Gastroesophageal sphincter (tissue), 4 donors: ENCODE measurements at regions not wholly inside any gene's neighbourhood (a gene's known extent, or its start where the extent isn't known, plus 50 kb on each side); places are given as distances from the start of the nearest gene placed in this dataset.

Experiments
- ATAC-seq: fragments of 150-250 bp; one replicate; pipeline ENCODE4 v1.9.1; 2016; ENCODE audit warnings: mild to moderate bottlenecking, moderate library complexity
- H3K27ac ChIP-seq, 4 donors: fragments of 200-600 bp; sonication (generic) in 3 of 4; 1 replicate in 3 of 4; 2 replicates in 1 of 4; pipeline ENCODE4 v1.5.1; 2016 to 2019
- H3K27me3 ChIP-seq: fragments of 200-600 bp; sonication (generic); one replicate; pipeline ENCODE4 v1.5.1; 2019
- H3K36me3 ChIP-seq, 2 donors: fragments of 200-600 bp; sonication (generic); one replicate each; pipeline ENCODE4 v1.5.1; 2019; ENCODE audit warnings: control low read depth in 1 of 2
- H3K4me1 ChIP-seq, 3 donors: fragments of 200-600 bp; sonication (generic); 1 replicate in 2 of 3; 2 replicates in 1 of 3; pipeline ENCODE4 v1.5.1; 2016 to 2019; ENCODE audit warnings: control low read depth in 2 of 3
- H3K4me3 ChIP-seq, 2 donors: fragments of 200-600 bp; sonication (generic); one replicate each; pipeline ENCODE4 v1.5.1; 2019; ENCODE audit warnings: mild to moderate bottlenecking in 1 of 2, moderate library complexity in 1 of 2
- H3K9me3 ChIP-seq, 3 donors: fragments of 200-600 bp; sonication (generic); one replicate each; pipeline ENCODE4 v1.5.1; 2017 to 2019; ENCODE audit warnings: control low read depth in 2 of 3
- CTCF ChIP-seq, 4 experiments: fragments of 200-600 bp in 2 of 4; fragments of 450-650 bp in 2 of 4; sonication (generic) in 1 of 4; IDR thresholded peaks; one replicate each; pipeline ENCODE4 v1.5.1; 2017 to 2019; ENCODE audit warnings: antibody characterized with exemption in 4 of 4, mild to moderate bottlenecking in 2 of 4, moderate library complexity in 2 of 4
- EP300 ChIP-seq: sonication (generic); formaldehyde crosslinking; IDR thresholded peaks from one replicate; pipeline ENCODE4 v1.6.1; 2017; ENCODE audit warnings: antibody characterized with exemption, mild to moderate bottlenecking
- POLR2A ChIP-seq, 2 donors: fragments of 450-650 bp; IDR thresholded peaks; one replicate each; pipeline ENCODE4 v1.6.1; 2017; ENCODE audit warnings: antibody characterized with exemption in 2 of 2, mild to moderate bottlenecking in 2 of 2, moderate library complexity in 1 of 2
- POLR2AphosphoS5 ChIP-seq: sonication (generic); formaldehyde crosslinking; IDR thresholded peaks from one replicate; pipeline ENCODE4 v1.6.1; 2017; ENCODE audit warnings: antibody characterized with exemption
- WGBS, 2 donors: methylation state at CpG; one replicate each; pipeline ENCODE4 v1.1.5; 2018; ENCODE audit warnings: low coverage in 1 of 2; 5-methylcytosine and 5-hydroxymethylcytosine counted together

GRCh38 chr20:6635034-6635736 is 132.3 kb upstream of the BMP2 start:
- no peak for TF ChIP-seq CTCF (IDR thresholded peaks at IDR 0.05)
- TF ChIP-seq POLR2AphosphoS5: no peak
- no peak for TF ChIP-seq POLR2A (IDR thresholded peaks at IDR 0.05)
- TF ChIP-seq EP300: no peak
- 71% methylated on average over 1 of the region's 1 CpG; no CpG with 5 or more reads in 1 of the 2 donors for WGBS, 2 donors

GRCh38 chr20:6632187-6632586 is 135.3 kb upstream of the BMP2 start:
- ATAC-seq: no peak
- Histone ChIP-seq H3K27me3 (no peaks in the 10 kb centered on the region), H3K4me1 (peaks cover 0 to 6% (median 0%) of the 10 kb centered on the region in 3 donors), H3K36me3 (no peaks in the 10 kb centered on the region), H3K4me3 (no peak overlapping the region), H3K9me3 (no peaks in the 10 kb centered on the region), H3K27ac (no peak overlapping the region)
- no peak for TF ChIP-seq EP300
- TF ChIP-seq POLR2A (IDR thresholded peaks at IDR 0.05): no peak
- no peak for TF ChIP-seq POLR2AphosphoS5
- no peak for TF ChIP-seq CTCF (IDR thresholded peaks at IDR 0.05)
- WGBS, 2 donors: 15 to 19% methylated on average over 4 of the region's 4 CpGs

More at GRCh38 chr20:6635034-6635736, 132.3 kb upstream of the BMP2 start:
- Histone ChIP-seq H3K27ac (no peak overlapping the region), H3K4me1 (peaks cover 0 to 6% (median 0%) of the 10 kb centered on the region in 3 donors), H3K36me3 (no peaks in the 10 kb centered on the region), H3K27me3 (no peaks in the 10 kb centered on the region), H3K9me3 (no peaks in the 10 kb centered on the region), H3K4me3 (no peak overlapping the region)
- ATAC-seq: no peak

GRCh38 chr20:6630514-6630913 is 137.0 kb upstream of the BMP2 start:
- no peak for ATAC-seq
- WGBS, 2 donors: 56 to 70% methylated on average over 2 of the region's 2 CpGs
- no peak overlapping the region for H3K4me3 ChIP-seq
- H3K27me3 ChIP-seq: no peaks in the 10 kb centered on the region
- TF ChIP-seq POLR2A (IDR thresholded peaks at IDR 0.05) (no peak), POLR2AphosphoS5 (no peak), CTCF (IDR thresholded peaks at IDR 0.05) (no peak), EP300 (no peak)
- H3K36me3 ChIP-seq: no peaks in the 10 kb centered on the region
- no peak overlapping the region for H3K27ac ChIP-seq
- H3K9me3 ChIP-seq: peaks cover 0 to 6% (median 0%) of the 10 kb centered on the region in 3 donors
- peaks cover 0 to under 1% (median 0%) of the 10 kb centered on the region in 3 donors for H3K4me1 ChIP-seq

- H3K27me3 ChIP-seq: no peaks in the 10 kb centered on the region
- WGBS, 2 donors: 100% methylated on average over 1 to 2 of the region's 2 CpGs
- no peak overlapping the region for H3K4me3 ChIP-seq
- no peak for ATAC-seq
- H3K27ac ChIP-seq: no peak overlapping the region
- no peak for TF ChIP-seq EP300
- no peak for TF ChIP-seq CTCF (IDR thresholded peaks at IDR 0.05)
- TF ChIP-seq POLR2A (IDR thresholded peaks at IDR 0.05): no peak
- no peak for TF ChIP-seq POLR2AphosphoS5
- H3K36me3 ChIP-seq: no peaks in the 10 kb centered on the region
- H3K9me3 ChIP-seq: peaks cover 0 to 6% (median 0%) of the 10 kb centered on the region in 3 donors
- no peaks in the 10 kb centered on the region for H3K4me1 ChIP-seq
Measured at GRCh38 chr20:6629564-6629963, 137.9 kb upstream of the BMP2 start.

GRCh38 chr20:6626805-6627204 is 140.7 kb upstream of the BMP2 start:
- H3K9me3 ChIP-seq: peaks cover 0 to 6% (median 0%) of the 10 kb centered on the region in 3 donors
- H3K27ac ChIP-seq: no peak overlapping the region
- H3K27me3 ChIP-seq: no peaks in the 10 kb centered on the region
- H3K4me1 ChIP-seq: no peaks in the 10 kb centered on the region
- H3K4me3 ChIP-seq: no peak overlapping the region
- ATAC-seq: no peak
- no peaks in the 10 kb centered on the region for H3K36me3 ChIP-seq
- 64 to 82% methylated on average over 5 of the region's 5 CpGs for WGBS, 2 donors
- TF ChIP-seq POLR2AphosphoS5: no peak
- TF ChIP-seq CTCF (IDR thresholded peaks at IDR 0.05): no peak
